Liver (tissue), 8 donors: ENCODE measurements at regions not wholly inside any gene's neighbourhood (a gene's known extent, or its start where the extent isn't known, plus 50 kb on each side); places are given as distances from the start of the nearest gene placed in this dataset.

Experiments
- DNase-seq: peaks from one replicate; pipeline ENCODE4 v3.0.0-alpha.2; 2017; ENCODE audit warnings: low spot score
- H3K27ac ChIP-seq, 2 donors: one replicate each; pipeline ENCODE4 v1.7.0; 2013; ENCODE audit warnings: inconsistent platforms in 2 of 2, low read length in 2 of 2, control low read depth in 1 of 2, low read depth in 1 of 2, mild to moderate bottlenecking in 1 of 2
- H3K27me3 ChIP-seq, 4 donors: one replicate each; pipeline versions ENCODE4 v1.6.1 to v1.7.0; 2013; ENCODE audit warnings: low read length in 3 of 4, inconsistent platforms in 1 of 4, mild to moderate bottlenecking in 1 of 4, moderate library complexity in 1 of 4; ENCODE audit not compliant: control insufficient read depth in 4 of 4, insufficient read depth in 4 of 4
- H3K36me3 ChIP-seq, 4 donors: one replicate each; pipeline versions ENCODE4 v1.6.1 to v1.7.0; 2013; ENCODE audit warnings: low read length in 3 of 4, mild to moderate bottlenecking in 3 of 4, low read depth in 1 of 4, moderate library complexity in 1 of 4; ENCODE audit not compliant: control insufficient read depth in 4 of 4, insufficient read depth in 3 of 4
- H3K4me1 ChIP-seq, 4 donors: one replicate each; pipeline versions ENCODE4 v1.6.1 to v1.7.0; 2013; ENCODE audit warnings: low read length in 3 of 4, mild to moderate bottlenecking in 3 of 4, moderate library complexity in 1 of 4; ENCODE audit not compliant: control insufficient read depth in 4 of 4, insufficient read depth in 4 of 4
- H3K4me3 ChIP-seq, 3 donors: one replicate each; pipeline versions ENCODE4 v1.6.1 to v1.7.0; 2013; ENCODE audit warnings: low read length in 3 of 3, control low read depth in 1 of 3, low read depth in 1 of 3, mild to moderate bottlenecking in 1 of 3
- H3K9ac ChIP-seq, 2 donors: one replicate each; pipeline ENCODE4 v1.7.0; 2013; ENCODE audit warnings: low read length in 2 of 2, mild to moderate bottlenecking in 2 of 2, moderate library complexity in 2 of 2, control low read depth in 1 of 2, low read depth in 1 of 2
- H3K9me3 ChIP-seq, 4 donors: one replicate each; pipeline versions ENCODE4 v1.6.1 to v1.7.0; 2013; ENCODE audit warnings: low read length in 3 of 4; ENCODE audit not compliant: control insufficient read depth in 4 of 4
- EGR1 ChIP-seq, 2 donors: IDR thresholded peaks; 2 replicates each; pipeline ENCODE4 v1.6.1; 2016 to 2018; ENCODE audit warnings: antibody characterized with exemption in 2 of 2, low read depth in 2 of 2
- FOXA1 ChIP-seq: IDR thresholded peaks from 2 replicates; pipeline ENCODE4 v1.6.1; 2016; ENCODE audit warnings: antibody characterized with exemption
- FOXA2 ChIP-seq: IDR thresholded peaks from 2 replicates; pipeline ENCODE4 v1.6.1; 2016; ENCODE audit warnings: antibody characterized with exemption
- GABPA ChIP-seq, 2 donors: IDR thresholded peaks in 1 of 2; conservative IDR thresholded peaks in 1 of 2; 2 replicates each; pipeline ENCODE4 v1.6.1; 2016; ENCODE audit warnings: antibody characterized with exemption in 2 of 2, mild to moderate bottlenecking in 1 of 2, moderate library complexity in 1 of 2
- HNF4A ChIP-seq, 2 donors: conservative IDR thresholded peaks; 2 replicates each; pipeline ENCODE4 v1.6.1; 2016; ENCODE audit warnings: antibody characterized with exemption in 2 of 2, mild to moderate bottlenecking in 2 of 2
- HNF4G ChIP-seq: IDR thresholded peaks from 2 replicates; pipeline ENCODE4 v1.6.1; 2016; ENCODE audit warnings: antibody characterized with exemption
- JUND ChIP-seq, 2 donors: IDR thresholded peaks; 2 replicates each; pipeline ENCODE4 v1.6.1; 2016; ENCODE audit warnings: antibody characterized with exemption in 2 of 2
- NR2F2 ChIP-seq: IDR thresholded peaks from 2 replicates; pipeline ENCODE4 v1.6.1; 2016; ENCODE audit warnings: antibody characterized with exemption
- RAD21 ChIP-seq, 2 donors: IDR thresholded peaks; 2 replicates each; pipeline ENCODE4 v1.6.1; 2016; ENCODE audit warnings: antibody characterized with exemption in 2 of 2, mild to moderate bottlenecking in 2 of 2
- RXRA ChIP-seq, 2 donors: IDR thresholded peaks; 2 replicates each; pipeline ENCODE4 v1.6.1; 2017 to 2018; ENCODE audit warnings: antibody characterized with exemption in 2 of 2, mild to moderate bottlenecking in 1 of 2
- SP1 ChIP-seq: IDR thresholded peaks from 2 replicates; pipeline ENCODE4 v1.6.1; 2018; ENCODE audit warnings: antibody characterized with exemption, mild to moderate bottlenecking
- TAF1 ChIP-seq: conservative IDR thresholded peaks from 2 replicates; pipeline ENCODE4 v1.6.1; 2016; ENCODE audit warnings: antibody characterized with exemption, mild to moderate bottlenecking
- YY1 ChIP-seq: IDR thresholded peaks from 2 replicates; pipeline ENCODE4 v1.6.1; 2016; ENCODE audit warnings: antibody characterized with exemption, mild to moderate bottlenecking
- WGBS: extraction: QIAGEN DNeasy Blood & Tissue Kit; methylation state at CpG from one replicate; pipeline ENCODE4 v1.1.7; 2013; 5-methylcytosine and 5-hydroxymethylcytosine counted together
- TF ChIP-seq, protein P1 (sequence below): IDR thresholded peaks from 2 replicates; pipeline ENCODE4 v1.6.1; 2016; ENCODE audit warnings: antibody characterized with exemption, mild to moderate bottlenecking
- TF ChIP-seq, protein P2 (sequence below): fragments of 150-350 bp; IDR thresholded peaks from 2 replicates; pipeline ENCODE4 v1.5.1; 2017; ENCODE audit warnings: improper control_type of control experiment, low read depth, low read length; ENCODE audit not compliant: missing input control
- TF ChIP-seq, protein P3 (sequence below): IDR thresholded peaks from 2 replicates; pipeline ENCODE4 v1.6.1; 2016; ENCODE audit warnings: antibody characterized with exemption
- TF ChIP-seq, protein P4 (sequence below): IDR thresholded peaks from 2 replicates; pipeline ENCODE4 v1.6.1; 2016; ENCODE audit warnings: antibody characterized with exemption
- donor health status: healthy.
- donor health status: healthy.
- donor health status: healthy.
- donor health status: healthy.
- donor health status: healthy.

DNA sequence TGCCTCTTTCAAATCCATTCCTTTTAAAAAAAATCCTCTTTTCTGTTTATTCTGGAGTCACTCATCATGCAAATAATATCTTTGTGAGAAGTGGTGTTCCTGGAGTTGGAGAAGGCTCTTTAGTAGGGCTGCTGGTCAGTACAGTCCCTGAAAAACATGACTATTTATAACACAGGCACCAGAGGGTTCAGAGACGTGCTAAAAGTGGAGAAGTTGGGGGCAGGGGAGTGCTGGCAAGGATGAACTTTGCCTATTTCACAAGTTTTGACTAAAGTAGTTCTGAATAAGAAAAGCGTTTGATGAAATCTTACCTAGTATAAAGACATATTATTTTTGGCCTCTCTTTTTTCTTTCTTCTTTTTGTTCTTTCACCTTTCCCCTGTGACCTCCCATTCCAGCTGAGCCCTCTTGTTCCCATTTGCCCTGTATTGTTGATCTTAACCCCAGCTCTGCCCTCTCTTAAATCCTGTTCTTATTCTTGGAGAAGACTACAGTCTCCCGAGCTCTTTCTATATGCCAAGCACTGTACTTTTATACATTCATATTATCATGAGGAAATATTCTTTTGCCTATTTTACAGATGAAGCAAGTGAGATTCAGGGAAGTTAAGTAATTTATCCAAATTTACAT is 129.1 kb downstream of the TM9SF2 start:
- WGBS, result 39% methylated on average over 3 of the region's 3 CpGs
- peak; percentile 19 for TF ChIP-seq SP1
- no peak for TF ChIP-seq FOXA1
- peak; percentile 21 for TF ChIP-seq YY1
- TF ChIP-seq, protein P1, sequence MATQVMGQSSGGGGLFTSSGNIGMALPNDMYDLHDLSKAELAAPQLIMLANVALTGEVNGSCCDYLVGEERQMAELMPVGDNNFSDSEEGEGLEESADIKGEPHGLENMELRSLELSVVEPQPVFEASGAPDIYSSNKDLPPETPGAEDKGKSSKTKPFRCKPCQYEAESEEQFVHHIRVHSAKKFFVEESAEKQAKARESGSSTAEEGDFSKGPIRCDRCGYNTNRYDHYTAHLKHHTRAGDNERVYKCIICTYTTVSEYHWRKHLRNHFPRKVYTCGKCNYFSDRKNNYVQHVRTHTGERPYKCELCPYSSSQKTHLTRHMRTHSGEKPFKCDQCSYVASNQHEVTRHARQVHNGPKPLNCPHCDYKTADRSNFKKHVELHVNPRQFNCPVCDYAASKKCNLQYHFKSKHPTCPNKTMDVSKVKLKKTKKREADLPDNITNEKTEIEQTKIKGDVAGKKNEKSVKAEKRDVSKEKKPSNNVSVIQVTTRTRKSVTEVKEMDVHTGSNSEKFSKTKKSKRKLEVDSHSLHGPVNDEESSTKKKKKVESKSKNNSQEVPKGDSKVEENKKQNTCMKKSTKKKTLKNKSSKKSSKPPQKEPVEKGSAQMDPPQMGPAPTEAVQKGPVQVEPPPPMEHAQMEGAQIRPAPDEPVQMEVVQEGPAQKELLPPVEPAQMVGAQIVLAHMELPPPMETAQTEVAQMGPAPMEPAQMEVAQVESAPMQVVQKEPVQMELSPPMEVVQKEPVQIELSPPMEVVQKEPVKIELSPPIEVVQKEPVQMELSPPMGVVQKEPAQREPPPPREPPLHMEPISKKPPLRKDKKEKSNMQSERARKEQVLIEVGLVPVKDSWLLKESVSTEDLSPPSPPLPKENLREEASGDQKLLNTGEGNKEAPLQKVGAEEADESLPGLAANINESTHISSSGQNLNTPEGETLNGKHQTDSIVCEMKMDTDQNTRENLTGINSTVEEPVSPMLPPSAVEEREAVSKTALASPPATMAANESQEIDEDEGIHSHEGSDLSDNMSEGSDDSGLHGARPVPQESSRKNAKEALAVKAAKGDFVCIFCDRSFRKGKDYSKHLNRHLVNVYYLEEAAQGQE, result no peak
- TF ChIP-seq HNF4A (conservative IDR thresholded peaks at IDR 0.05), result peak; percentile 72 to 74
- TF ChIP-seq, protein P2, sequence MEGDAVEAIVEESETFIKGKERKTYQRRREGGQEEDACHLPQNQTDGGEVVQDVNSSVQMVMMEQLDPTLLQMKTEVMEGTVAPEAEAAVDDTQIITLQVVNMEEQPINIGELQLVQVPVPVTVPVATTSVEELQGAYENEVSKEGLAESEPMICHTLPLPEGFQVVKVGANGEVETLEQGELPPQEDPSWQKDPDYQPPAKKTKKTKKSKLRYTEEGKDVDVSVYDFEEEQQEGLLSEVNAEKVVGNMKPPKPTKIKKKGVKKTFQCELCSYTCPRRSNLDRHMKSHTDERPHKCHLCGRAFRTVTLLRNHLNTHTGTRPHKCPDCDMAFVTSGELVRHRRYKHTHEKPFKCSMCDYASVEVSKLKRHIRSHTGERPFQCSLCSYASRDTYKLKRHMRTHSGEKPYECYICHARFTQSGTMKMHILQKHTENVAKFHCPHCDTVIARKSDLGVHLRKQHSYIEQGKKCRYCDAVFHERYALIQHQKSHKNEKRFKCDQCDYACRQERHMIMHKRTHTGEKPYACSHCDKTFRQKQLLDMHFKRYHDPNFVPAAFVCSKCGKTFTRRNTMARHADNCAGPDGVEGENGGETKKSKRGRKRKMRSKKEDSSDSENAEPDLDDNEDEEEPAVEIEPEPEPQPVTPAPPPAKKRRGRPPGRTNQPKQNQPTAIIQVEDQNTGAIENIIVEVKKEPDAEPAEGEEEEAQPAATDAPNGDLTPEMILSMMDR, result no peak
- no peak for TF ChIP-seq GABPA (IDR thresholded peaks at IDR 0.05 in 1 of 2, conservative IDR thresholded peaks at IDR 0.05 in 1 of 2)
- TF ChIP-seq TAF1, result no peak
- TF ChIP-seq RXRA (IDR thresholded peaks at IDR 0.05), result peak; percentile 30 to 59
- TF ChIP-seq JUND (IDR thresholded peaks at IDR 0.05), result peak in 1 of 2 donors; percentile 26
- peak; percentile 10 for TF ChIP-seq HNF4G
- TF ChIP-seq, protein P3, sequence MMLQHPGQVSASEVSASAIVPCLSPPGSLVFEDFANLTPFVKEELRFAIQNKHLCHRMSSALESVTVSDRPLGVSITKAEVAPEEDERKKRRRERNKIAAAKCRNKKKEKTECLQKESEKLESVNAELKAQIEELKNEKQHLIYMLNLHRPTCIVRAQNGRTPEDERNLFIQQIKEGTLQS, result no peak
- TF ChIP-seq, protein P4, sequence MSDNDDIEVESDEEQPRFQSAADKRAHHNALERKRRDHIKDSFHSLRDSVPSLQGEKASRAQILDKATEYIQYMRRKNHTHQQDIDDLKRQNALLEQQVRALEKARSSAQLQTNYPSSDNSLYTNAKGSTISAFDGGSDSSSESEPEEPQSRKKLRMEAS, result no peak
- peak; percentile 79 for TF ChIP-seq NR2F2
- no peak for TF ChIP-seq EGR1 (IDR thresholded peaks at IDR 0.05; ENCODE audit: low read depth in 2 of 2)
- peak in 1 of 2 donors; percentile 13 for TF ChIP-seq RAD21 (IDR thresholded peaks at IDR 0.05)
- no peak for TF ChIP-seq FOXA2
- H3K27ac ChIP-seq, result peak overlapping the region; percentile 25 to 40
- H3K9me3 ChIP-seq, result no peaks in the 10 kb centered on the region
- H3K27me3 ChIP-seq, result no peaks in the 10 kb centered on the region
- no peaks in the 10 kb centered on the region for H3K36me3 ChIP-seq
- peak overlapping the region in 1 of 2 donors; percentile 17 for H3K9ac ChIP-seq
- H3K4me1 ChIP-seq, result peaks cover 4 to 20% (median 12%) of the 10 kb centered on the region in 4 donors
- no peak for DNase-seq
- H3K4me3 ChIP-seq, result no peak overlapping the region

DNA sequence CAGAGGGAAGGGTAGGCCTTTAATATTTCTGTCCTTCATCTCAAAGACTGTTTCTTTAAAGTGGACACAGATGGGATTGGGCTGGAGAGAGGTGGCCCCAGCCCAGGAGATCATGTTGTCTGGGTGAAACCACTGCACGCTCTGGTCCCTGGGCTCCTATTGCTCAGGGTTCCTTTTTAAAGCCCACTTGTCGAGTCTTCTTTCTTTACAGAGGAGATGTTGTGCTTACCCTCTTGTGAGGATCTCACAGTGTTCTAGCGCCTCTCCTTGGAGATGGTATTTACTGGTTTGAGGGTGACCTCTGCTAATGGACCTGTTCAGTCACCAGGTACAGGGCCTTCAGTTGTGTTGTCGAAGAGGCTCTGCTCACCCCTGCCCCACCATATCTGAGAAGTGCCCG is 128.4 kb downstream of the TM9SF2 start:
- H3K4me1 ChIP-seq, result peaks cover 4 to 20% (median 12%) of the 10 kb centered on the region in 4 donors
- no peaks in the 10 kb centered on the region for H3K9me3 ChIP-seq
- H3K9ac ChIP-seq, result no peak overlapping the region
- H3K27me3 ChIP-seq, result no peaks in the 10 kb centered on the region
- H3K36me3 ChIP-seq, result no peaks in the 10 kb centered on the region
- H3K4me3 ChIP-seq, result no peak overlapping the region
- DNase-seq, result no peak
- peak overlapping the region; percentile 25 to 40 for H3K27ac ChIP-seq
- 98% methylated on average over 5 of the region's 5 CpGs for WGBS
- TF ChIP-seq HNF4A (conservative IDR thresholded peaks at IDR 0.05), result no peak
